GM12878 (cell line): ENCODE measurements at regions not wholly inside any gene's neighbourhood (a gene's known extent, or its start where the extent isn't known, plus 50 kb on each side); places are given as distances from the start of the nearest gene placed in this dataset.

Source experiments
- ATAC-seq: fragments of 200-7000 bp; cut with Tn5 transposase; 3 replicates; pipeline ENCODE4 v1.9.1; 2020; ENCODE audit warnings: mild to moderate bottlenecking, moderate library complexity
- BruUV-seq: library from RNA; stranded (reverse); fragments of 400-500 nt; replicated peaks from 2 replicates; lab custom pipeline; 2021; lab: Mats Ljungman, UMichigan
- CTCF ChIA-PET: fragments of 300-600 bp; sonication (Branson Sonifier 250); formaldehyde crosslinking; extraction: SDS; loops from one replicate; lab custom pipeline; 2021; ENCODE audit warnings: inconsistent platforms; lab: Yijun Ruan, JAX
- POLR2A ChIA-PET: fragments of 350-600 bp; formaldehyde crosslinking; extraction: SDS; loops from one replicate; lab custom pipeline; 2021; ENCODE audit warnings: inconsistent platforms; lab: Charles Lee
- RAD21 ChIA-PET: fragments of 300-600 bp; sonication (Branson Sonifier 250); formaldehyde crosslinking; loops from one replicate; lab custom pipeline; 2023; ENCODE audit warnings: antibody characterized with exemption; ENCODE audit not compliant: unreplicated experiment; lab: Charles Lee
- SMC1A ChIA-PET: fragments of 300-600 bp; sonication (Branson Sonifier 250); formaldehyde crosslinking; loops from one replicate; lab custom pipeline; 2023; ENCODE audit not compliant: unreplicated experiment, uncharacterized antibody; lab: Charles Lee
- DNase-seq: peaks from one replicate; pipeline ENCODE4 v3.0.0-alpha.2; 2011; ENCODE audit warnings: low read depth, low spot score
- FAIRE-seq: peaks from 3 replicates; lab custom pipeline; 2011; peaks lifted over from hg19 to GRCh38; lab: Jason Lieb, UNC
- H2AFZ ChIP-seq: 2 replicates; pipeline ENCODE4 v1.6.0; 2011; ENCODE audit warnings: low read depth, low read length, control low read depth; ENCODE audit not compliant: control insufficient read depth
- H3K27ac ChIP-seq: 2 replicates; pipeline ENCODE4 v1.5.1; 2011; ENCODE audit warnings: control low read depth; ENCODE audit not compliant: control insufficient read depth, insufficient read depth
- H3K27me3 ChIP-seq, 2 experiments: replicated peaks in 1 of 2; 2 replicates each; pipeline versions ENCODE4 v1.6.0 to v1.6.1; 2011; ENCODE audit warnings: low read length in 1 of 2; ENCODE audit not compliant: control insufficient read depth in 2 of 2, insufficient read depth in 2 of 2
- H3K36me3 ChIP-seq, 2 experiments: 2 replicates each; pipeline ENCODE4 v1.5.1; 2011; ENCODE audit warnings: low read length in 1 of 2; ENCODE audit not compliant: control insufficient read depth in 2 of 2, insufficient read depth in 2 of 2
- H3K4me1 ChIP-seq: 2 replicates; pipeline ENCODE4 v1.6.1; 2011; ENCODE audit warnings: mild to moderate bottlenecking, low read length, moderate library complexity, mixed read lengths; ENCODE audit not compliant: control insufficient read depth, insufficient read depth
- H3K4me2 ChIP-seq: 2 replicates; pipeline ENCODE4 v1.6.0; 2011; ENCODE audit warnings: control low read depth; ENCODE audit not compliant: control insufficient read depth, insufficient read depth
- H3K4me3 ChIP-seq: fragments of 200-600 bp; sonication (generic); 2 replicates; pipeline ENCODE4 v1.5.1; 2016
- H3K79me2 ChIP-seq: 2 replicates; pipeline ENCODE4 v1.6.0; 2011; ENCODE audit warnings: low read length; ENCODE audit not compliant: control insufficient read depth, insufficient read depth
- H3K9ac ChIP-seq: 2 replicates; pipeline ENCODE4 v1.8.0; 2011; ENCODE audit warnings: low read length, control low read depth, mixed read lengths; ENCODE audit not compliant: control insufficient read depth, insufficient read depth
- H3K9me3 ChIP-seq: replicated peaks from 3 replicates; pipeline ENCODE4 v1.5.1; 2011; ENCODE audit warnings: mild to moderate bottlenecking, low read length; ENCODE audit not compliant: control insufficient read depth, insufficient read depth
- H4K20me1 ChIP-seq: 2 replicates; pipeline ENCODE4 v1.6.0; 2011; ENCODE audit not compliant: control insufficient read depth, insufficient read depth
- BACH1 ChIP-seq: fragments of 450-650 bp; IDR thresholded peaks from 2 replicates; pipeline ENCODE4 v1.6.1; 2017; ENCODE audit warnings: mild to moderate bottlenecking, borderline replicate concordance
- CHD1 ChIP-seq: IDR thresholded peaks from 2 replicates; pipeline ENCODE4 v1.6.1; 2012; ENCODE audit warnings: low read depth, low read length, improper control_type of control experiment
- EP300 ChIP-seq, 2 experiments: fragments of 150-350 bp in 1 of 2; IDR thresholded peaks; 2 replicates each; pipeline ENCODE4 v1.6.1; 2011 to 2012; ENCODE audit warnings: low read depth in 2 of 2, low read length in 2 of 2, borderline replicate concordance in 1 of 2, improper control_type of control experiment in 1 of 2, inconsistent platforms in 1 of 2; ENCODE audit not compliant: control insufficient read depth in 1 of 2
- ESRRA ChIP-seq: IDR thresholded peaks from 2 replicates; pipeline ENCODE4 v1.6.1; 2012; ENCODE audit warnings: mild to moderate bottlenecking, low read length, improper control_type of control experiment
- HDAC2 ChIP-seq: fragments of 200-600 bp; sonication (generic); IDR thresholded peaks from 2 replicates; pipeline ENCODE4 v1.6.1; 2017
- MTA3 ChIP-seq: IDR thresholded peaks from 2 replicates; pipeline ENCODE4 v1.6.1; 2012; ENCODE audit warnings: low read length, inconsistent platforms, borderline replicate concordance
- NBN ChIP-seq: fragments of 450-650 bp; IDR thresholded peaks from 2 replicates; pipeline ENCODE4 v1.6.1; 2016
- PML ChIP-seq: IDR thresholded peaks from 2 replicates; pipeline ENCODE4 v1.6.1; 2012; ENCODE audit warnings: low read length, inconsistent platforms
- TBL1XR1 ChIP-seq: IDR thresholded peaks from 2 replicates; pipeline ENCODE4 v1.6.1; 2012; ENCODE audit warnings: low read depth, low read length, improper control_type of control experiment
- WGBS: methylation state at CpG from one replicate; pipeline ENCODE4 v1.1.6; 2016; ENCODE audit warnings: low lambda C conversion rate; ENCODE audit not compliant: insufficient replicate concordance, insufficient coverage; ENCODE audit errors: missing lambda C conversion rate; 5-methylcytosine and 5-hydroxymethylcytosine counted together
- in situ Hi-C: fragments of 300-500 bp; cut with MboI; formaldehyde crosslinking; loops from 9 replicates; pipeline ENCODE4 v1.14.3; 2018; ENCODE audit warnings: mixed read lengths
- intact Hi-C: fragments of 100-400 bp; cut with micrococcal nuclease; formaldehyde crosslinking; loops from one replicate; pipeline ENCODE4 v1.14.2; 2022; ENCODE audit not compliant: unreplicated experiment
- TF ChIP-seq, protein P1 (sequence below): IDR thresholded peaks from 2 replicates; pipeline ENCODE4 v1.6.1; 2012; ENCODE audit warnings: low read depth, low read length, improper control_type of control experiment
- TF ChIP-seq, protein P2 (sequence below): fragments of 450-650 bp; IDR thresholded peaks from 2 replicates; pipeline ENCODE4 v1.6.1; 2016; ENCODE audit warnings: mild to moderate bottlenecking, moderate library complexity, borderline replicate concordance

DNA sequence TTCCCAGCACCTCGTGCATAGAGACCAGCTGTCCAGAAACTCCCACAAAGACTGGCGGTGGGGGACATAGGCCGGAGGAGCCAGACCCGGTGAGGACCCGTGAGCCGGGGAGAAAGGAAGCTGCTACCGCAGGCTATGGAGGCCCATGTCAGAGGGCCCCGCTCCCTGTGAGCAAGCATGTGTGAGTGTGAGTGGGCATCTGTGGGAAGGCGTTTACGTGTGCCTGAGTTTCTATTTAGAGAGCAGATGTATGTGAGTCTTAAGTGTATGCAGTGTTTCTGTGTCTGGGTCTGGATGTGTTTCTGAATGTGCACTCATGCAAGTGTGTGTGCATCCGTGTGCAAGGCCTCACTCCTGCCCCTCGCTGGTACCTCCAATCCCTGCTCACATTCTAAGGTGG lies 187.8 kb upstream of the RAB6C start:
- ChIA-PET SMC1A (no interaction called here), POLR2A (no interaction called here), RAD21 (no interaction called here), CTCF (no interaction called here)
- H4K20me1 ChIP-seq: no peaks in the 10 kb centered on the region
- TF ChIP-seq EP300 (IDR thresholded peaks at IDR 0.05; ENCODE audit: borderline replicate concordance in 1 of 2, control insufficient read depth in 1 of 2, low read depth in 2 of 2, low read length in 2 of 2): no peak
- no peak for TF ChIP-seq MTA3
- TF ChIP-seq ESRRA: no peak
- TF ChIP-seq, protein P1, sequence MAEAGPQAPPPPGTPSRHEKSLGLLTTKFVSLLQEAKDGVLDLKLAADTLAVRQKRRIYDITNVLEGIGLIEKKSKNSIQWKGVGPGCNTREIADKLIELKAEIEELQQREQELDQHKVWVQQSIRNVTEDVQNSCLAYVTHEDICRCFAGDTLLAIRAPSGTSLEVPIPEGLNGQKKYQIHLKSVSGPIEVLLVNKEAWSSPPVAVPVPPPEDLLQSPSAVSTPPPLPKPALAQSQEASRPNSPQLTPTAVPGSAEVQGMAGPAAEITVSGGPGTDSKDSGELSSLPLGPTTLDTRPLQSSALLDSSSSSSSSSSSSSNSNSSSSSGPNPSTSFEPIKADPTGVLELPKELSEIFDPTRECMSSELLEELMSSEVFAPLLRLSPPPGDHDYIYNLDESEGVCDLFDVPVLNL: no peak
- ATAC-seq (no peak), FAIRE-seq (no peak), DNase-seq (no peak)
- 29% methylated on average over 12 of the region's 12 CpGs for WGBS
- H3K36me3 ChIP-seq: no peaks in the 10 kb centered on the region
- no peaks in the 10 kb centered on the region for H3K79me2 ChIP-seq
- no peak overlapping the region for H3K27ac ChIP-seq
- H3K27me3 ChIP-seq: no peaks in the 10 kb centered on the region
- no peaks in the 10 kb centered on the region for H3K9me3 ChIP-seq
- intact Hi-C loops: no loop called here
- no peak overlapping the region for H2AFZ ChIP-seq
- H3K4me2 ChIP-seq: no peak overlapping the region
- no peak overlapping the region for H3K9ac ChIP-seq
- no peaks in the 10 kb centered on the region for H3K4me1 ChIP-seq
- H3K4me3 ChIP-seq: no peak overlapping the region
- in situ Hi-C loops: no loop called here
- no TSS peak for BruUV-seq

DNA sequence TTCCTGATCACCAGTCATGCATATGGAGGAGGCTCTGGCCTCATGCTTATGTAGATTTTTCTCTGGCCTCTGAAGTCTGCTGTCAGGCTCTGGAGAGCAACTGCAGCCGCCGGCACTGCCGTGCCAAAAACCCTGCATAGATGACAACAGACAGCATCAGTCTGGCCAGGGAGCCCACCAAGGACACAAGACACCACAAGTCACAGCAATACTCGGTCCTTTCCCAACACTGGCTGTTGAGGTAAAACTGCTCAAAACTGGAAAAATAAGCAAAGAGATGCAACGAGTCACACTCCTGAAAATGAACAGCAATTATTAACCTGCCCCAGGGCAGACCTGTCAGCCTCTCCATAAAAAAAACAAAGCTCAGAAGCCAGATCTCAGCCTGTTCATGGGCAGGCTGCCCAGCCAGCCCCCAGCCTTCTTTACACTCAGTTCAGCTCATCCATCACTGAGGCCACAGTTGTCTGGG lies 186.0 kb upstream of the RAB6C start:
- no peaks in the 10 kb centered on the region for H3K4me1 ChIP-seq
- in situ Hi-C loops: no loop called here
- intact Hi-C loops: no loop called here
- H3K27ac ChIP-seq: no peak overlapping the region
- no peak overlapping the region for H3K4me3 ChIP-seq
- BruUV-seq: no TSS peak
- ATAC-seq (no peak), FAIRE-seq (no peak), DNase-seq (no peak)
- SMC1A ChIA-PET: no interaction called here
- POLR2A ChIA-PET: no interaction called here
- H3K79me2 ChIP-seq: no peaks in the 10 kb centered on the region
- no peaks in the 10 kb centered on the region for H3K27me3 ChIP-seq
- no peaks in the 10 kb centered on the region for H3K36me3 ChIP-seq
- WGBS: 27% methylated on average over 5 of the region's 5 CpGs
- no peaks in the 10 kb centered on the region for H3K9me3 ChIP-seq
- H3K9ac ChIP-seq: no peak overlapping the region
- RAD21 ChIA-PET: no interaction called here
- H3K4me2 ChIP-seq: no peak overlapping the region
- H4K20me1 ChIP-seq: no peaks in the 10 kb centered on the region
- H2AFZ ChIP-seq: no peak overlapping the region
- TF ChIP-seq HDAC2 (no peak), BACH1 (no peak), TBL1XR1 (no peak), EP300 (IDR thresholded peaks at IDR 0.05; ENCODE audit: borderline replicate concordance in 1 of 2, control insufficient read depth in 1 of 2, low read depth in 2 of 2, low read length in 2 of 2) (no peak), CHD1 (no peak), NBN (no peak), PML (no peak)
- TF ChIP-seq, protein P2, sequence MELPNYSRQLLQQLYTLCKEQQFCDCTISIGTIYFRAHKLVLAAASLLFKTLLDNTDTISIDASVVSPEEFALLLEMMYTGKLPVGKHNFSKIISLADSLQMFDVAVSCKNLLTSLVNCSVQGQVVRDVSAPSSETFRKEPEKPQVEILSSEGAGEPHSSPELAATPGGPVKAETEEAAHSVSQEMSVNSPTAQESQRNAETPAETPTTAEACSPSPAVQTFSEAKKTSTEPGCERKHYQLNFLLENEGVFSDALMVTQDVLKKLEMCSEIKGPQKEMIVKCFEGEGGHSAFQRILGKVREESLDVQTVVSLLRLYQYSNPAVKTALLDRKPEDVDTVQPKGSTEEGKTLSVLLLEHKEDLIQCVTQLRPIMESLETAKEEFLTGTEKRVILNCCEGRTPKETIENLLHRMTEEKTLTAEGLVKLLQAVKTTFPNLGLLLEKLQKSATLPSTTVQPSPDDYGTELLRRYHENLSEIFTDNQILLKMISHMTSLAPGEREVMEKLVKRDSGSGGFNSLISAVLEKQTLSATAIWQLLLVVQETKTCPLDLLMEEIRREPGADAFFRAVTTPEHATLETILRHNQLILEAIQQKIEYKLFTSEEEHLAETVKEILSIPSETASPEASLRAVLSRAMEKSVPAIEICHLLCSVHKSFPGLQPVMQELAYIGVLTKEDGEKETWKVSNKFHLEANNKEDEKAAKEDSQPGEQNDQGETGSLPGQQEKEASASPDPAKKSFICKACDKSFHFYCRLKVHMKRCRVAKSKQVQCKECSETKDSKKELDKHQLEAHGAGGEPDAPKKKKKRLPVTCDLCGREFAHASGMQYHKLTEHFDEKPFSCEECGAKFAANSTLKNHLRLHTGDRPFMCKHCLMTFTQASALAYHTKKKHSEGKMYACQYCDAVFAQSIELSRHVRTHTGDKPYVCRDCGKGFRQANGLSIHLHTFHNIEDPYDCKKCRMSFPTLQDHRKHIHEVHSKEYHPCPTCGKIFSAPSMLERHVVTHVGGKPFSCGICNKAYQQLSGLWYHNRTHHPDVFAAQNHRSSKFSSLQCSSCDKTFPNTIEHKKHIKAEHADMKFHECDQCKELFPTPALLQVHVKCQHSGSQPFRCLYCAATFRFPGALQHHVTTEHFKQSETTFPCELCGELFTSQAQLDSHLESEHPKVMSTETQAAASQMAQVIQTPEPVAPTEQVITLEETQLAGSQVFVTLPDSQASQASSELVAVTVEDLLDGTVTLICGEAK: no peak
- TF ChIP-seq, all 136 proteins: peak for 0
- CTCF ChIA-PET: no interaction called here
